ENCODE measurements at regions not wholly inside any gene's neighbourhood (a gene's known extent, or its start where the extent isn't known, plus 50 kb on each side); places are given as distances from the start of the nearest gene placed in this dataset.

GRCh38 chr14:82341261-82341810, 807.7 kb upstream of the SEL1L start:
- no peak overlapping the region for H3K4me3 ChIP-seq (ENCODE audit: severe bottlenecking)
- ATAC-seq (ENCODE audit: low read depth), result no peak
- TF ChIP-seq CTCF (IDR thresholded peaks at IDR 0.05; ENCODE audit: poor library complexity, severe bottlenecking), result no peak

GRCh38 chr14:82342596-82342995, 808.9 kb upstream of the SEL1L start:
- TF ChIP-seq CTCF (IDR thresholded peaks at IDR 0.05; ENCODE audit: poor library complexity, severe bottlenecking), result no peak
- Histone ChIP-seq H3K27ac (ENCODE audit: poor library complexity, severe bottlenecking) (no peak overlapping the region), H3K36me3 (ENCODE audit: low read depth) (no peaks in the 10 kb centered on the region), H3K9me3 (ENCODE audit: severe bottlenecking) (peaks cover under 1% of the 10 kb centered on the region), H3K4me3 (ENCODE audit: severe bottlenecking) (no peak overlapping the region), H3K4me1 (ENCODE audit: insufficient read depth, poor library complexity, severe bottlenecking) (no peaks in the 10 kb centered on the region), H3K27me3 (ENCODE audit: insufficient read depth, poor library complexity, severe bottlenecking) (no peaks in the 10 kb centered on the region)
- no peak for DNase-seq (ENCODE audit: low spot score)
- ATAC-seq (ENCODE audit: low read depth), result no peak

More at GRCh38 chr14:82341261-82341810, 807.7 kb upstream of the SEL1L start:
- no peaks in the 10 kb centered on the region for H3K27me3 ChIP-seq (ENCODE audit: insufficient read depth, poor library complexity, severe bottlenecking)
- H3K36me3 ChIP-seq (ENCODE audit: low read depth), result no peaks in the 10 kb centered on the region
- peaks cover 3% of the 10 kb centered on the region for H3K9me3 ChIP-seq (ENCODE audit: severe bottlenecking)
- no peak for DNase-seq (ENCODE audit: low spot score)
- no peak overlapping the region for H3K27ac ChIP-seq (ENCODE audit: poor library complexity, severe bottlenecking)
- H3K4me1 ChIP-seq (ENCODE audit: insufficient read depth, poor library complexity, severe bottlenecking), result no peaks in the 10 kb centered on the region

- DNase-seq (ENCODE audit: low spot score) (no peak), ATAC-seq (ENCODE audit: low read depth) (no peak)
- Histone ChIP-seq H3K4me3 (ENCODE audit: severe bottlenecking) (no peak overlapping the region), H3K9me3 (ENCODE audit: severe bottlenecking) (no peaks in the 10 kb centered on the region), H3K27ac (ENCODE audit: poor library complexity, severe bottlenecking) (no peak overlapping the region), H3K27me3 (ENCODE audit: insufficient read depth, poor library complexity, severe bottlenecking) (no peaks in the 10 kb centered on the region), H3K36me3 (ENCODE audit: low read depth) (no peaks in the 10 kb centered on the region), H3K4me1 (ENCODE audit: insufficient read depth, poor library complexity, severe bottlenecking) (no peaks in the 10 kb centered on the region)
- TF ChIP-seq CTCF (IDR thresholded peaks at IDR 0.05; ENCODE audit: poor library complexity, severe bottlenecking), result no peak
Observed at GRCh38 chr14:82345184-82345583, 811.5 kb upstream of the SEL1L start.

- no peaks in the 10 kb centered on the region for H3K4me1 ChIP-seq (ENCODE audit: insufficient read depth, poor library complexity, severe bottlenecking)
- no peak overlapping the region for H3K4me3 ChIP-seq (ENCODE audit: severe bottlenecking)
- DNase-seq (ENCODE audit: low spot score) (no peak), ATAC-seq (ENCODE audit: low read depth) (no peak)
- no peak for TF ChIP-seq CTCF (IDR thresholded peaks at IDR 0.05; ENCODE audit: poor library complexity, severe bottlenecking)
- no peaks in the 10 kb centered on the region for H3K36me3 ChIP-seq (ENCODE audit: low read depth)
- H3K27me3 ChIP-seq (ENCODE audit: insufficient read depth, poor library complexity, severe bottlenecking), result peaks cover 9% of the 10 kb centered on the region
- H3K9me3 ChIP-seq (ENCODE audit: severe bottlenecking), result no peaks in the 10 kb centered on the region
- H3K27ac ChIP-seq (ENCODE audit: poor library complexity, severe bottlenecking), result no peak overlapping the region
Observed at GRCh38 chr14:82354126-82354525, 820.5 kb upstream of the SEL1L start.

GRCh38 chr14:82359201-82359600, 825.5 kb upstream of the SEL1L start:
- no peak for TF ChIP-seq CTCF (IDR thresholded peaks at IDR 0.05; ENCODE audit: poor library complexity, severe bottlenecking)

More at GRCh38 chr14:82359201-82359600, 825.5 kb upstream of the SEL1L start:
- DNase-seq (ENCODE audit: low spot score) (no peak), ATAC-seq (ENCODE audit: low read depth) (no peak)
- Histone ChIP-seq H3K4me3 (ENCODE audit: severe bottlenecking) (no peak overlapping the region), H3K27me3 (ENCODE audit: insufficient read depth, poor library complexity, severe bottlenecking) (peaks cover 9% of the 10 kb centered on the region), H3K27ac (ENCODE audit: poor library complexity, severe bottlenecking) (no peak overlapping the region), H3K9me3 (ENCODE audit: severe bottlenecking) (no peaks in the 10 kb centered on the region), H3K4me1 (ENCODE audit: insufficient read depth, poor library complexity, severe bottlenecking) (no peaks in the 10 kb centered on the region), H3K36me3 (ENCODE audit: low read depth) (no peaks in the 10 kb centered on the region)

Measured in RWPE2 (cell line).